Ovary (tissue), 7 donors: ENCODE measurements at regions not wholly inside any gene's neighbourhood (a gene's known extent, or its start where the extent isn't known, plus 50 kb on each side); places are given as distances from the start of the nearest gene placed in this dataset.
"Not testable (repeated sequence)": the region's sequence is repeated elsewhere in the genome, so short reads cannot be mapped to it uniquely, and the experiment has no call there.

ENCODE experiments used
- DNase-seq, 5 donors: peaks; one replicate each; pipeline ENCODE4 v3.0.0-alpha.2; 2019 to 2020
- H3K27ac ChIP-seq, 2 donors: fragments of 200-600 bp; one replicate each; pipeline versions ENCODE4 v1.5.1 to v1.8.0; 2019 to 2022
- H3K27me3 ChIP-seq: fragments of 200-600 bp; one replicate; pipeline ENCODE4 v1.8.0; 2022
- H3K36me3 ChIP-seq: fragments of 200-600 bp; sonication (generic); one replicate; pipeline ENCODE4 v1.5.1; 2019
- H3K4me1 ChIP-seq: one replicate; pipeline ENCODE4 v1.8.1; 2013; ENCODE audit warnings: mild to moderate bottlenecking, moderate library complexity; ENCODE audit not compliant: insufficient read depth
- H3K4me3 ChIP-seq: fragments of 200-600 bp; sonication (generic); one replicate; pipeline ENCODE4 v1.5.1; 2017
- H3K9me3 ChIP-seq, 2 donors: fragments of 200-600 bp in 1 of 2; sonication (generic) in 1 of 2; one replicate each; pipeline versions ENCODE4 v1.5.1 to v1.8.1; 2013 to 2019; ENCODE audit warnings: mild to moderate bottlenecking in 1 of 2, moderate library complexity in 1 of 2
- EP300 ChIP-seq: sonication (generic); formaldehyde crosslinking; IDR thresholded peaks from one replicate; pipeline ENCODE4 v1.6.1; 2017; ENCODE audit warnings: antibody characterized with exemption
- POLR2A ChIP-seq: fragments of 450-650 bp; IDR thresholded peaks from one replicate; pipeline ENCODE4 v1.6.1; 2017; ENCODE audit warnings: antibody characterized with exemption, mild to moderate bottlenecking, moderate library complexity
- WGBS, 3 donors: extraction: QIAGEN DNeasy Blood & Tissue Kit in 1 of 3; methylation state at CpG; one replicate each; pipeline versions ENCODE4 v1.1.5 to v1.1.7; 2013 to 2017; 5-methylcytosine and 5-hydroxymethylcytosine counted together
- intact Hi-C, 4 donors: fragments of 100-400 bp; cut with DNase I; formaldehyde crosslinking; loops; one replicate each; pipeline versions ENCODE4 v1.11.0 to v1.15.1; 2022 to 2023
- TF ChIP-seq, protein P1 (sequence below), 3 donors: fragments of 450-650 bp in 2 of 3; fragments of 200-600 bp in 1 of 3; IDR thresholded peaks; one replicate each; pipeline versions ENCODE4 v1.5.1 to v1.8.0; 2016 to 2022; ENCODE audit warnings: antibody characterized with exemption in 3 of 3, mild to moderate bottlenecking in 1 of 3
- donor health status: DM: no; HTN: no; CAD: no; lungs with moderate emphysema.
- donor health status: DM: no; HTN: no; CAD: no.
- donor health status: Bipolar disorder and iron deficiency.
- donor health status: DM: no; HTN: no; CAD: no.
- donor health status: DM: yes; HTN: yes; CAD: no.

- no peak overlapping the region for H3K27ac ChIP-seq
- TF ChIP-seq POLR2A (no peak), EP300 (no peak)
- TF ChIP-seq, protein P1, sequence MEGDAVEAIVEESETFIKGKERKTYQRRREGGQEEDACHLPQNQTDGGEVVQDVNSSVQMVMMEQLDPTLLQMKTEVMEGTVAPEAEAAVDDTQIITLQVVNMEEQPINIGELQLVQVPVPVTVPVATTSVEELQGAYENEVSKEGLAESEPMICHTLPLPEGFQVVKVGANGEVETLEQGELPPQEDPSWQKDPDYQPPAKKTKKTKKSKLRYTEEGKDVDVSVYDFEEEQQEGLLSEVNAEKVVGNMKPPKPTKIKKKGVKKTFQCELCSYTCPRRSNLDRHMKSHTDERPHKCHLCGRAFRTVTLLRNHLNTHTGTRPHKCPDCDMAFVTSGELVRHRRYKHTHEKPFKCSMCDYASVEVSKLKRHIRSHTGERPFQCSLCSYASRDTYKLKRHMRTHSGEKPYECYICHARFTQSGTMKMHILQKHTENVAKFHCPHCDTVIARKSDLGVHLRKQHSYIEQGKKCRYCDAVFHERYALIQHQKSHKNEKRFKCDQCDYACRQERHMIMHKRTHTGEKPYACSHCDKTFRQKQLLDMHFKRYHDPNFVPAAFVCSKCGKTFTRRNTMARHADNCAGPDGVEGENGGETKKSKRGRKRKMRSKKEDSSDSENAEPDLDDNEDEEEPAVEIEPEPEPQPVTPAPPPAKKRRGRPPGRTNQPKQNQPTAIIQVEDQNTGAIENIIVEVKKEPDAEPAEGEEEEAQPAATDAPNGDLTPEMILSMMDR (IDR thresholded peaks at IDR 0.05), result no peak
- intact Hi-C loops, result no loop called here
- WGBS, 3 donors, result 91 to 95% (median 95%) methylated on average over 3 of the region's 3 CpGs
- H3K36me3 ChIP-seq, result no peaks in the 10 kb centered on the region
- no peaks in the 10 kb centered on the region for H3K4me1 ChIP-seq
- no peak for DNase-seq
- no peaks in the 10 kb centered on the region for H3K27me3 ChIP-seq
- no peak overlapping the region for H3K4me3 ChIP-seq
- no peaks in the 10 kb centered on the region for H3K9me3 ChIP-seq
Measured at GRCh38 chr9:78112004-78112403, 80.4 kb upstream of the GNAQ start.

DNA sequence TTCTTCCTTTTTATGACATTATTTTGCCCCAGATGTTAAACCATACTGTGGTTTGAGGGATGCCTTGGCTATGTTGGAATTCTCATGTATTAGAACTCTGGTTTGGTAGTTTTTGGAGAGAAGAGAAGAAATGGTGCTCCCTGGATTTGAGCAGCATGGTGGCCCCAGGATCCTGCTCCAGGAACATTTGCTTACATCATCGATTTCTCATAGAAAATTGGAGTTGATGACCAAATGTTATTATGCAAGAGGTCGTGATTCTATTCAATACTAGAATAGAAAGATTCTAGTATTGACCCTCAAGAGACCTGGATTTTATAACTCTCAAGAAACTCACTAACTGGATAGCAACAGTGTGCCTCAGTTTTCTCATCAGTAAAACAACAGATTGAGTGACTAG is 77.5 kb upstream of the GNAQ start:
- Histone ChIP-seq H3K9me3 (no peaks in the 10 kb centered on the region), H3K4me3 (no peak overlapping the region), H3K27me3 (no peaks in the 10 kb centered on the region), H3K4me1 (no peaks in the 10 kb centered on the region), H3K36me3 (no peaks in the 10 kb centered on the region), H3K27ac (no peak overlapping the region)
- no peak for DNase-seq
- 85 to 90% (median 88%) methylated on average over 2 of the region's 2 CpGs for WGBS, 3 donors
- TF ChIP-seq EP300 (no peak), POLR2A (no peak)
- TF ChIP-seq, protein P1 (IDR thresholded peaks at IDR 0.05), result no peak
- intact Hi-C loops, result no loop called here

DNA sequence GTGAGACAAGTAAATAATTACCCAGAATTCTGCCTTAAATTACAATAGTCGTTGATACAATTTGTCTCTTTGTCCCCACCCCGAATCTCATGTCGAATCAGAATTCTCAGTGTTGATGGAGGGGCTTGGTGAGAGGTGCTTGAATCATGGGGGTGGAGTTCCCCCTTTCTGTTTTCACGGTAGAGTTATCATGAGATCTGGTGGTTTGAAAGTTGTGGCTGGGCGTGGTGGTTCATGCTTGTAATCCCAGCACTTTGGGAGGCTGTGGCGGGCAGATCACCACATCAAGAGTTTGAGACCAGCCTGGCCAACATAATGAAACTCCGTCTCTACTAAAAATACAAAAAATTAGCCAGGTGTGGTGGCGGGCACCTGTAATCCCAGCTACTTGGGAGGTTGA is 75.0 kb upstream of the GNAQ start:
- intact Hi-C loops, result not testable (repeated sequence)

DNA sequence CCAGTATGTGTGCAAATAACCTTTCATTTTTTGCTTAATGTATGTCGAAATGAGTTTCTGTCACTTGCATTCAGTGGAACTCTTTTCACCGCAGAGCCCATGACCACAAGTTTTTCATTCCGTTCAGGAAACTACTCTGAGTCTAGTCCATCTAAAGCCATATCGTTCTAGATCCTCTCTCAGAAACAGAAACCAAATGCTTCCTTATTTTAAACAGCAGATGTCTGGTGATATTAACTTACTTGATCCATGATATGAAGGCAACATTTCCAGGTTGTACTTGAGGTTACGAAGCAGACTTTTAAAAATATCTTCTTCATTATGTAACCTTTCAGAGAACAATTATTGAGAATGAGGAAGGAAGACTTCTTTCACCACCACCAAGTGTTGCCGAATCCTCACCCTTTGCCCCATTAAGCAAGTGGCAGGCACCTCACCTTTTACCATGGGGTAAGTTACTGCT is 72.4 kb upstream of the GNAQ start:
- Histone ChIP-seq H3K4me1 (no peaks in the 10 kb centered on the region), H3K27me3 (no peaks in the 10 kb centered on the region), H3K27ac (no peak overlapping the region), H3K4me3 (no peak overlapping the region), H3K9me3 (no peaks in the 10 kb centered on the region), H3K36me3 (no peaks in the 10 kb centered on the region)
- 90 to 93% (median 91%) methylated on average over 6 of the region's 6 CpGs for WGBS, 3 donors
- no peak for TF ChIP-seq POLR2A
- TF ChIP-seq, protein P1 (IDR thresholded peaks at IDR 0.05), result no peak
- no peak for TF ChIP-seq EP300
- intact Hi-C loops, result no loop called here
- no peak for DNase-seq

More for the DNA sequence above, 75.0 kb upstream of the GNAQ start:
- not testable (repeated sequence) for H3K9me3 ChIP-seq, H3K27me3 ChIP-seq, H3K27ac ChIP-seq, DNase-seq, H3K36me3 ChIP-seq, H3K4me3 ChIP-seq, H3K4me1 ChIP-seq
- WGBS, 3 donors, result 92 to 96% (median 94%) methylated on average over 8 of the region's 8 CpGs

- no peak overlapping the region for H3K27ac ChIP-seq
- intact Hi-C loops, result no loop called here
- 29 to 58% (median 38%) methylated on average over 2 of the region's 2 CpGs for WGBS, 3 donors
- no peaks in the 10 kb centered on the region for H3K36me3 ChIP-seq
- H3K9me3 ChIP-seq, result no peaks in the 10 kb centered on the region
- H3K27me3 ChIP-seq, result no peaks in the 10 kb centered on the region
- no peak overlapping the region for H3K4me3 ChIP-seq
- DNase-seq, result no peak
- H3K4me1 ChIP-seq, result no peaks in the 10 kb centered on the region
- TF ChIP-seq POLR2A (no peak), EP300 (no peak)
- TF ChIP-seq, protein P1 (IDR thresholded peaks at IDR 0.05), result no peak
Measured at GRCh38 chr9:78101247-78101646, 69.6 kb upstream of the GNAQ start.
